Activated T-cell treated with anti-CD3 and anti-CD28 coated beads, Interleukin-2, amount 50 U/mL, for 72 hours (primary cell): ENCODE measurements at regions not wholly inside any gene's neighbourhood (a gene's known extent, or its start where the extent isn't known, plus 50 kb on each side); places are given as distances from the start of the nearest gene placed in this dataset.
A peak's percentile ranks its signal among the peaks of the same experiment; 100 is the strongest.

Experiments used
- ATAC-seq, 2 donors: fragments of 150-1000 bp; cut with Tn5 transposase; replicated peaks in 1 of 2; 2 replicates each; pipeline ENCODE4 v1.10.0; 2021; ENCODE audit warnings: moderate library complexity in 2 of 2, mild to moderate bottlenecking in 1 of 2
- DNase-seq, 2 donors: peaks; one replicate each; pipeline ENCODE4 v3.0.0; 2021 to 2022; ENCODE audit warnings: mixed read lengths in 1 of 2
- H3K27ac Mint-ChIP-seq: one replicate; pipeline ENCODE4 v1.8.0; 2022; ENCODE audit warnings: mild to moderate bottlenecking, moderate library complexity, mixed read lengths
- H3K27me3 Mint-ChIP-seq: one replicate; pipeline ENCODE4 v1.8.0; 2022; ENCODE audit warnings: low read depth, mixed read lengths
- H3K36me3 Mint-ChIP-seq, 2 donors: one replicate each; pipeline ENCODE4 v1.8.0; 2022; ENCODE audit warnings: mixed read lengths in 2 of 2, mild to moderate bottlenecking in 1 of 2; ENCODE audit not compliant: insufficient read depth in 2 of 2
- H3K4me1 Mint-ChIP-seq: one replicate; pipeline ENCODE4 v1.8.0; 2022; ENCODE audit warnings: low read depth, mixed read lengths
- H3K4me3 Mint-ChIP-seq, 2 donors: one replicate each; pipeline ENCODE4 v1.8.0; 2022; ENCODE audit warnings: mild to moderate bottlenecking in 2 of 2, mixed read lengths in 2 of 2, moderate library complexity in 2 of 2
- H3K9me3 Mint-ChIP-seq, 2 donors: one replicate each; pipeline ENCODE4 v1.8.0; 2022; ENCODE audit warnings: mixed read lengths in 2 of 2

- DNase-seq (no peak), ATAC-seq (no peak)
- Mint-ChIP-seq H3K27ac (no peak overlapping the region), H3K4me1 (no peaks in the 10 kb centered on the region), H3K4me3 (no peak overlapping the region), H3K36me3 (no peaks in the 10 kb centered on the region), H3K27me3 (no peaks in the 10 kb centered on the region), H3K9me3 (no peaks in the 10 kb centered on the region)
Observed at GRCh38 chr7:12945901-12946300, 258.5 kb downstream of the ARL4A start.

- H3K27ac Mint-ChIP-seq: no peak overlapping the region
- H3K4me1 Mint-ChIP-seq: no peaks in the 10 kb centered on the region
- no peaks in the 10 kb centered on the region for H3K27me3 Mint-ChIP-seq
- no peaks in the 10 kb centered on the region for H3K36me3 Mint-ChIP-seq
- ATAC-seq: no peak
- DNase-seq: no peak
- H3K9me3 Mint-ChIP-seq: no peaks in the 10 kb centered on the region
- no peak overlapping the region for H3K4me3 Mint-ChIP-seq
Observed at GRCh38 chr7:12947465-12947864, 260.0 kb downstream of the ARL4A start.

- ATAC-seq (no peak), DNase-seq (no peak)
- no peak overlapping the region for H3K27ac Mint-ChIP-seq
- no peaks in the 10 kb centered on the region for H3K36me3 Mint-ChIP-seq
- H3K9me3 Mint-ChIP-seq: no peaks in the 10 kb centered on the region
- no peaks in the 10 kb centered on the region for H3K27me3 Mint-ChIP-seq
- H3K4me1 Mint-ChIP-seq: no peaks in the 10 kb centered on the region
- H3K4me3 Mint-ChIP-seq: no peak overlapping the region
Observed at GRCh38 chr7:12949060-12949931, 261.9 kb downstream of the ARL4A start.

GRCh38 chr7:12951397-12951801, 264.0 kb downstream of the ARL4A start:
- no peak for DNase-seq
- Mint-ChIP-seq H3K9me3 (no peaks in the 10 kb centered on the region), H3K4me1 (no peaks in the 10 kb centered on the region), H3K36me3 (no peaks in the 10 kb centered on the region), H3K27ac (no peak overlapping the region), H3K27me3 (no peaks in the 10 kb centered on the region), H3K4me3 (no peak overlapping the region)
- ATAC-seq: peak in 1 of 2 donors; percentile 49

- H3K4me3 Mint-ChIP-seq: no peak overlapping the region
- H3K4me1 Mint-ChIP-seq: no peaks in the 10 kb centered on the region
- DNase-seq (no peak), ATAC-seq (no peak)
- no peaks in the 10 kb centered on the region for H3K27me3 Mint-ChIP-seq
- no peaks in the 10 kb centered on the region for H3K36me3 Mint-ChIP-seq
- H3K9me3 Mint-ChIP-seq: no peaks in the 10 kb centered on the region
- no peak overlapping the region for H3K27ac Mint-ChIP-seq
Observed at GRCh38 chr7:12954380-12955033, 267.1 kb downstream of the ARL4A start.

GRCh38 chr7:12957487-12957886, 270.1 kb downstream of the ARL4A start:
- Mint-ChIP-seq H3K4me3 (no peak overlapping the region), H3K4me1 (no peaks in the 10 kb centered on the region), H3K27ac (no peak overlapping the region), H3K27me3 (no peaks in the 10 kb centered on the region), H3K9me3 (no peaks in the 10 kb centered on the region), H3K36me3 (no peaks in the 10 kb centered on the region)
- ATAC-seq (no peak), DNase-seq (no peak)

GRCh38 chr7:12961910-12962480, 274.6 kb downstream of the ARL4A start:
- Mint-ChIP-seq H3K4me3 (no peak overlapping the region), H3K4me1 (no peaks in the 10 kb centered on the region), H3K9me3 (no peaks in the 10 kb centered on the region), H3K27me3 (peaks cover 7% of the 10 kb centered on the region), H3K27ac (no peak overlapping the region), H3K36me3 (no peaks in the 10 kb centered on the region)
- no peak for ATAC-seq
- no peak for DNase-seq

GRCh38 chr7:12963435-12963834, 276.0 kb downstream of the ARL4A start:
- H3K4me1 Mint-ChIP-seq: no peaks in the 10 kb centered on the region
- DNase-seq (no peak), ATAC-seq (no peak)
- H3K27me3 Mint-ChIP-seq: peaks cover 13% of the 10 kb centered on the region
- no peak overlapping the region for H3K4me3 Mint-ChIP-seq
- no peaks in the 10 kb centered on the region for H3K36me3 Mint-ChIP-seq
- H3K27ac Mint-ChIP-seq: no peak overlapping the region
- no peaks in the 10 kb centered on the region for H3K9me3 Mint-ChIP-seq

GRCh38 chr7:12964836-12965235, 277.4 kb downstream of the ARL4A start:
- Mint-ChIP-seq H3K36me3 (no peaks in the 10 kb centered on the region), H3K27ac (no peak overlapping the region), H3K4me3 (no peak overlapping the region), H3K27me3 (peaks cover 13% of the 10 kb centered on the region), H3K9me3 (no peaks in the 10 kb centered on the region), H3K4me1 (no peaks in the 10 kb centered on the region)
- no peak for ATAC-seq
- DNase-seq: no peak

GRCh38 chr7:12965767-12966166, 278.3 kb downstream of the ARL4A start:
- Mint-ChIP-seq H3K27me3 (peaks cover 13% of the 10 kb centered on the region), H3K4me1 (no peaks in the 10 kb centered on the region), H3K36me3 (no peaks in the 10 kb centered on the region), H3K9me3 (no peaks in the 10 kb centered on the region), H3K4me3 (no peak overlapping the region), H3K27ac (no peak overlapping the region)
- ATAC-seq (no peak), DNase-seq (no peak)

GRCh38 chr7:12967322-12967721, 279.9 kb downstream of the ARL4A start:
- no peak overlapping the region for H3K27ac Mint-ChIP-seq

GRCh38 chr7:12968836-12969422, 281.5 kb downstream of the ARL4A start:
- H3K36me3 Mint-ChIP-seq: no peaks in the 10 kb centered on the region
- no peaks in the 10 kb centered on the region for H3K9me3 Mint-ChIP-seq
- no peak for ATAC-seq
- H3K27ac Mint-ChIP-seq: no peak overlapping the region
- H3K27me3 Mint-ChIP-seq: peaks cover 13% of the 10 kb centered on the region
- no peaks in the 10 kb centered on the region for H3K4me1 Mint-ChIP-seq
- no peak overlapping the region for H3K4me3 Mint-ChIP-seq
- no peak for DNase-seq

More at GRCh38 chr7:12967322-12967721, 279.9 kb downstream of the ARL4A start:
- no peaks in the 10 kb centered on the region for H3K4me1 Mint-ChIP-seq
- no peak for DNase-seq
- ATAC-seq: no peak
- H3K4me3 Mint-ChIP-seq: no peak overlapping the region
- no peaks in the 10 kb centered on the region for H3K36me3 Mint-ChIP-seq
- H3K9me3 Mint-ChIP-seq: no peaks in the 10 kb centered on the region
- peaks cover 13% of the 10 kb centered on the region for H3K27me3 Mint-ChIP-seq

GRCh38 chr7:12970626-12971025, 283.2 kb downstream of the ARL4A start:
- Mint-ChIP-seq H3K4me1 (no peaks in the 10 kb centered on the region), H3K4me3 (no peak overlapping the region), H3K27ac (no peak overlapping the region), H3K9me3 (no peaks in the 10 kb centered on the region), H3K36me3 (no peaks in the 10 kb centered on the region), H3K27me3 (peaks cover 6% of the 10 kb centered on the region)
- ATAC-seq: no peak
- no peak for DNase-seq
